SK-N-SH (cell line): ENCODE measurements at regions not wholly inside any gene's neighbourhood (a gene's known extent, or its start where the extent isn't known, plus 50 kb on each side); places are given as distances from the start of the nearest gene placed in this dataset.
"Not testable (repeated sequence)": the region's sequence is repeated elsewhere in the genome, so short reads cannot be mapped to it uniquely, and the experiment has no call there.

Experiments used
- GABPA ChIP-seq: IDR thresholded peaks from 2 replicates; pipeline ENCODE4 v1.4.0; 2012; ENCODE audit warnings: low read depth, mild to moderate bottlenecking
- JUND ChIP-seq: IDR thresholded peaks from 2 replicates; pipeline ENCODE4 v1.4.0; 2012
- RCOR1 ChIP-seq: fragments of 150-350 bp; IDR thresholded peaks from 2 replicates; pipeline ENCODE4 v1.6.1; 2017; ENCODE audit warnings: antibody characterized with exemption, low read length
- YY1 ChIP-seq: IDR thresholded peaks from 2 replicates; pipeline ENCODE4 v1.4.0; 2012; ENCODE audit warnings: low read depth, mild to moderate bottlenecking
- TF ChIP-seq, protein P1 (sequence below): fragments of 200-600 bp; sonication (generic); IDR thresholded peaks from 2 replicates; pipeline ENCODE4 v1.6.1; 2017; ENCODE audit warnings: antibody characterized with exemption, mild to moderate bottlenecking, moderate library complexity
- TF ChIP-seq, protein P2 (sequence below): IDR thresholded peaks from 2 replicates; pipeline ENCODE4 v1.4.0; 2012; ENCODE audit warnings: low read depth

DNA sequence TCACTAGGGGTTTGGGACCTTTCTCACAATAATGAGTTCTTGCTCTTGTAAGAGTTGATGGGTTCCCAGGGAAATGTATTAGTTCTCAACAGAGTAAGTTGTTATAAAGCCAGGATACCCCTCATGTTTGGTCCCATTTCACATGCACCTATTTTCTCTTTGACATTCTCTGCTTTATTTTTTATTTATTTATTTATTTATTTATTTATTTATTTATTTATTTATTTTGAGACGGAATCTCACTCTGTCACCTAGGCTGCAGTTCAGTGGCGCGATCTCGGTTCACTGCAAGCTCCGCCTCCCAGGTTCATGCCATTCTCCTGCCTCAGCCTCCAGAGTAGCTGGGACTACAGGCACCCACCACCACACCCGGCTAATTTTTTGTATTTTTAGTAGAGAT, 52.2 kb downstream of the ACTRT1 start:
- not testable (repeated sequence) for TF ChIP-seq JUND, RCOR1, GABPA, YY1
- TF ChIP-seq, protein P1, sequence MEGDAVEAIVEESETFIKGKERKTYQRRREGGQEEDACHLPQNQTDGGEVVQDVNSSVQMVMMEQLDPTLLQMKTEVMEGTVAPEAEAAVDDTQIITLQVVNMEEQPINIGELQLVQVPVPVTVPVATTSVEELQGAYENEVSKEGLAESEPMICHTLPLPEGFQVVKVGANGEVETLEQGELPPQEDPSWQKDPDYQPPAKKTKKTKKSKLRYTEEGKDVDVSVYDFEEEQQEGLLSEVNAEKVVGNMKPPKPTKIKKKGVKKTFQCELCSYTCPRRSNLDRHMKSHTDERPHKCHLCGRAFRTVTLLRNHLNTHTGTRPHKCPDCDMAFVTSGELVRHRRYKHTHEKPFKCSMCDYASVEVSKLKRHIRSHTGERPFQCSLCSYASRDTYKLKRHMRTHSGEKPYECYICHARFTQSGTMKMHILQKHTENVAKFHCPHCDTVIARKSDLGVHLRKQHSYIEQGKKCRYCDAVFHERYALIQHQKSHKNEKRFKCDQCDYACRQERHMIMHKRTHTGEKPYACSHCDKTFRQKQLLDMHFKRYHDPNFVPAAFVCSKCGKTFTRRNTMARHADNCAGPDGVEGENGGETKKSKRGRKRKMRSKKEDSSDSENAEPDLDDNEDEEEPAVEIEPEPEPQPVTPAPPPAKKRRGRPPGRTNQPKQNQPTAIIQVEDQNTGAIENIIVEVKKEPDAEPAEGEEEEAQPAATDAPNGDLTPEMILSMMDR, result not testable (repeated sequence)
- TF ChIP-seq, protein P2, sequence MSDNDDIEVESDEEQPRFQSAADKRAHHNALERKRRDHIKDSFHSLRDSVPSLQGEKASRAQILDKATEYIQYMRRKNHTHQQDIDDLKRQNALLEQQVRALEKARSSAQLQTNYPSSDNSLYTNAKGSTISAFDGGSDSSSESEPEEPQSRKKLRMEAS, result not testable (repeated sequence)
